GM23338 (cell line): ENCODE measurements at regions not wholly inside any gene's neighbourhood (a gene's known extent, or its start where the extent isn't known, plus 50 kb on each side); places are given as distances from the start of the nearest gene placed in this dataset.

Experiments
- ATAC-seq: fragments of 200-7000 bp; cut with Tn5 transposase; 3 replicates; pipeline ENCODE4 v1.9.1; 2020
- DNase-seq: peaks from one replicate; pipeline ENCODE4 v3.0.0-alpha.2; 2015; ENCODE audit warnings: low spot score
- H2AFZ ChIP-seq: fragments of 200-600 bp; sonication (generic); 2 replicates; pipeline ENCODE4 v1.8.0; 2016; ENCODE audit warnings: antibody characterized with exemption, mild to moderate bottlenecking, moderate library complexity
- H3F3A ChIP-seq: fragments of 200-600 bp; sonication (generic); replicated peaks from 2 replicates; pipeline ENCODE4 v1.8.0; 2017; ENCODE audit warnings: antibody characterized with exemption, mixed run types, low read depth
- H3K27ac ChIP-seq: fragments of 200-600 bp; sonication (generic); 2 replicates; pipeline ENCODE4 v1.6.1; 2016; ENCODE audit warnings: low read depth
- H3K27me3 ChIP-seq: fragments of 200-600 bp; sonication (generic); 2 replicates; pipeline ENCODE4 v1.8.0; 2016; ENCODE audit warnings: mild to moderate bottlenecking, mixed run types, moderate library complexity; ENCODE audit not compliant: insufficient read depth
- H3K36me3 ChIP-seq: fragments of 200-600 bp; sonication (generic); 2 replicates; pipeline ENCODE4 v1.8.0; 2016; ENCODE audit warnings: mild to moderate bottlenecking; ENCODE audit not compliant: insufficient read depth
- H3K4me1 ChIP-seq: fragments of 200-600 bp; sonication (generic); 2 replicates; pipeline ENCODE4 v1.8.0; 2016; ENCODE audit warnings: mild to moderate bottlenecking, moderate library complexity; ENCODE audit not compliant: insufficient read depth
- H3K4me2 ChIP-seq: fragments of 200-600 bp; sonication (generic); 2 replicates; pipeline ENCODE4 v1.7.1; 2017; ENCODE audit warnings: mixed run types
- H3K4me3 ChIP-seq: fragments of 200-600 bp; sonication (generic); 2 replicates; pipeline ENCODE4 v1.6.1; 2016; ENCODE audit warnings: mixed run types
- H3K79me2 ChIP-seq: fragments of 200-600 bp; sonication (generic); replicated peaks from 2 replicates; pipeline ENCODE4 v1.8.0; 2017; ENCODE audit warnings: mild to moderate bottlenecking; ENCODE audit not compliant: insufficient read depth
- H3K9me2 ChIP-seq: fragments of 200-600 bp; sonication (generic); 2 replicates; pipeline ENCODE4 v1.8.0; 2017; ENCODE audit not compliant: insufficient read depth
- H4K20me1 ChIP-seq: fragments of 200-600 bp; sonication (generic); replicated peaks from 2 replicates; pipeline ENCODE4 v1.8.0; 2017; ENCODE audit warnings: mild to moderate bottlenecking; ENCODE audit not compliant: insufficient read depth
- H3K27ac Mint-ChIP-seq: 2 replicates; pipeline ENCODE4 v1.8.0; 2020; ENCODE audit warnings: inconsistent platforms, mild to moderate bottlenecking, moderate library complexity, mixed read lengths
- H3K27me3 Mint-ChIP-seq: 3 replicates; pipeline ENCODE4 v1.8.0; 2022; ENCODE audit warnings: low read depth, mild to moderate bottlenecking, moderate library complexity, mixed read lengths, inconsistent platforms; ENCODE audit not compliant: insufficient read depth, poor library complexity
- H3K36me3 Mint-ChIP-seq: 3 replicates; pipeline ENCODE4 v1.8.0; 2021; ENCODE audit warnings: low read depth, mild to moderate bottlenecking, inconsistent platforms, moderate library complexity, mixed read lengths
- H3K4me1 Mint-ChIP-seq: 3 replicates; pipeline ENCODE4 v1.8.0; 2020; ENCODE audit warnings: mild to moderate bottlenecking, inconsistent platforms, mixed read lengths
- H3K4me3 Mint-ChIP-seq: 3 replicates; pipeline ENCODE4 v1.8.0; 2021; ENCODE audit warnings: moderate library complexity, mild to moderate bottlenecking, inconsistent platforms, mixed read lengths
- H3K9me3 Mint-ChIP-seq: 3 replicates; pipeline ENCODE4 v1.8.0; 2020; ENCODE audit warnings: moderate library complexity, mild to moderate bottlenecking, inconsistent platforms, mixed read lengths
- CREB1 ChIP-seq: fragments of 250-450 bp; sonication (Bioruptor Pico); IDR thresholded peaks from 2 replicates; pipeline ENCODE4 v1.5.0; 2020; ENCODE audit warnings: low read depth, mild to moderate bottlenecking, moderate library complexity
- ETS1 ChIP-seq: IDR thresholded peaks from 2 replicates; pipeline ENCODE4 v1.6.1; 2016; ENCODE audit warnings: antibody characterized with exemption
- EZH2 ChIP-seq: fragments of 200-600 bp; sonication (generic); IDR thresholded peaks from one replicate; pipeline ENCODE4 v1.8.0; 2017; ENCODE audit warnings: antibody characterized with exemption, mild to moderate bottlenecking, low read depth; ENCODE audit not compliant: unreplicated experiment
- EZH2phosphoT487 ChIP-seq: fragments of 200-600 bp; sonication (generic); IDR thresholded peaks from one replicate; pipeline ENCODE4 v1.8.1; 2018; ENCODE audit warnings: antibody characterized with exemption; ENCODE audit not compliant: unreplicated experiment
- JUNB ChIP-seq: IDR thresholded peaks from one replicate; pipeline ENCODE4 v1.6.1; 2016; ENCODE audit warnings: antibody characterized with exemption; ENCODE audit not compliant: unreplicated experiment
- NANOG ChIP-seq: IDR thresholded peaks from 2 replicates; pipeline ENCODE4 v1.6.1; 2016; ENCODE audit warnings: antibody characterized with exemption, borderline replicate concordance
- POLR2AphosphoS5 ChIP-seq: IDR thresholded peaks from 2 replicates; pipeline ENCODE4 v1.6.1; 2016; ENCODE audit warnings: antibody characterized with exemption, low read depth
- STAT1 ChIP-seq: IDR thresholded peaks from one replicate; pipeline ENCODE4 v1.6.1; 2016; ENCODE audit warnings: antibody characterized with exemption; ENCODE audit not compliant: unreplicated experiment
- ZNF114 ChIP-seq: fragments of 250-450 bp; sonication (Bioruptor Pico); IDR thresholded peaks from 2 replicates; pipeline ENCODE4 v1.5.0; 2020; ENCODE audit warnings: mild to moderate bottlenecking, moderate library complexity
- ZNF331 ChIP-seq: fragments of 250-450 bp; sonication (Bioruptor Pico); IDR thresholded peaks from 2 replicates; pipeline ENCODE4 v1.5.0; 2020; ENCODE audit warnings: low read depth, mild to moderate bottlenecking, moderate library complexity
- TF ChIP-seq, protein P1 (sequence below): fragments of 250-450 bp; sonication (Bioruptor Pico); IDR thresholded peaks from 2 replicates; pipeline ENCODE4 v1.5.0; 2020; ENCODE audit warnings: mild to moderate bottlenecking, moderate library complexity
- TF ChIP-seq, protein P2 (sequence below): IDR thresholded peaks from one replicate; pipeline ENCODE4 v1.6.1; 2018; ENCODE audit warnings: antibody characterized with exemption; ENCODE audit not compliant: unreplicated experiment
- TF ChIP-seq, protein P3 (sequence below), 2 experiments: fragments of 200-600 bp in 1 of 2; sonication (generic) in 1 of 2; conservative IDR thresholded peaks; 2 replicates each; pipeline versions ENCODE4 v1.5.1 to v1.6.1; 2016 to 2017; ENCODE audit warnings: antibody characterized with exemption in 2 of 2, low read depth in 2 of 2, mild to moderate bottlenecking in 2 of 2, moderate library complexity in 1 of 2

DNA sequence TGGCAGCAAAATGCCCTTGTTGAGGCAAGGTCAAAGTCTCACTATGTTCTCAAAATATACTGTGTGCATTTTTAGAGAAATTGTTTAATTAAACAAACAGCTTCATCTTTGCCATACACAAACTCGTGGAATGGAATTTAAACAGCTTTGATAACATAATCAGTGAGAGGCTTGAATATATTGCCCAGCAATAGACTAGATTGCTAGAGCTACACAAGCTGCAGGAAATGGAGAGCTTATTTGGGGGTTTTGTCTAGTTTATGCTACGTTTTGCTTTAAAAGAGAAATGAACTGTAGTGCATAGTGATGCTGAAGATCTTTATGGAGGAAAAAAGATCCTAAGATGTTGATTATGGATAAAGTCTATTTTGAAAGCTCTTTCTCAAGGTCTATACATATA is 166.8 kb upstream of the HMCN1 start:
- peaks cover 3% of the 10 kb centered on the region for H3K27me3 Mint-ChIP-seq
- no peak overlapping the region for H3K4me3 Mint-ChIP-seq
- H3K36me3 Mint-ChIP-seq = no peaks in the 10 kb centered on the region
- H3K9me3 Mint-ChIP-seq = no peaks in the 10 kb centered on the region
- H3F3A ChIP-seq = no peaks in the 10 kb centered on the region
- no peak for TF ChIP-seq EZH2phosphoT487
- TF ChIP-seq STAT1 = no peak
- no peak for TF ChIP-seq POLR2AphosphoS5
- TF ChIP-seq ZNF114 (CRISPR knock-in tag) = no peak
- TF ChIP-seq JUNB = no peak
- TF ChIP-seq, protein P1, sequence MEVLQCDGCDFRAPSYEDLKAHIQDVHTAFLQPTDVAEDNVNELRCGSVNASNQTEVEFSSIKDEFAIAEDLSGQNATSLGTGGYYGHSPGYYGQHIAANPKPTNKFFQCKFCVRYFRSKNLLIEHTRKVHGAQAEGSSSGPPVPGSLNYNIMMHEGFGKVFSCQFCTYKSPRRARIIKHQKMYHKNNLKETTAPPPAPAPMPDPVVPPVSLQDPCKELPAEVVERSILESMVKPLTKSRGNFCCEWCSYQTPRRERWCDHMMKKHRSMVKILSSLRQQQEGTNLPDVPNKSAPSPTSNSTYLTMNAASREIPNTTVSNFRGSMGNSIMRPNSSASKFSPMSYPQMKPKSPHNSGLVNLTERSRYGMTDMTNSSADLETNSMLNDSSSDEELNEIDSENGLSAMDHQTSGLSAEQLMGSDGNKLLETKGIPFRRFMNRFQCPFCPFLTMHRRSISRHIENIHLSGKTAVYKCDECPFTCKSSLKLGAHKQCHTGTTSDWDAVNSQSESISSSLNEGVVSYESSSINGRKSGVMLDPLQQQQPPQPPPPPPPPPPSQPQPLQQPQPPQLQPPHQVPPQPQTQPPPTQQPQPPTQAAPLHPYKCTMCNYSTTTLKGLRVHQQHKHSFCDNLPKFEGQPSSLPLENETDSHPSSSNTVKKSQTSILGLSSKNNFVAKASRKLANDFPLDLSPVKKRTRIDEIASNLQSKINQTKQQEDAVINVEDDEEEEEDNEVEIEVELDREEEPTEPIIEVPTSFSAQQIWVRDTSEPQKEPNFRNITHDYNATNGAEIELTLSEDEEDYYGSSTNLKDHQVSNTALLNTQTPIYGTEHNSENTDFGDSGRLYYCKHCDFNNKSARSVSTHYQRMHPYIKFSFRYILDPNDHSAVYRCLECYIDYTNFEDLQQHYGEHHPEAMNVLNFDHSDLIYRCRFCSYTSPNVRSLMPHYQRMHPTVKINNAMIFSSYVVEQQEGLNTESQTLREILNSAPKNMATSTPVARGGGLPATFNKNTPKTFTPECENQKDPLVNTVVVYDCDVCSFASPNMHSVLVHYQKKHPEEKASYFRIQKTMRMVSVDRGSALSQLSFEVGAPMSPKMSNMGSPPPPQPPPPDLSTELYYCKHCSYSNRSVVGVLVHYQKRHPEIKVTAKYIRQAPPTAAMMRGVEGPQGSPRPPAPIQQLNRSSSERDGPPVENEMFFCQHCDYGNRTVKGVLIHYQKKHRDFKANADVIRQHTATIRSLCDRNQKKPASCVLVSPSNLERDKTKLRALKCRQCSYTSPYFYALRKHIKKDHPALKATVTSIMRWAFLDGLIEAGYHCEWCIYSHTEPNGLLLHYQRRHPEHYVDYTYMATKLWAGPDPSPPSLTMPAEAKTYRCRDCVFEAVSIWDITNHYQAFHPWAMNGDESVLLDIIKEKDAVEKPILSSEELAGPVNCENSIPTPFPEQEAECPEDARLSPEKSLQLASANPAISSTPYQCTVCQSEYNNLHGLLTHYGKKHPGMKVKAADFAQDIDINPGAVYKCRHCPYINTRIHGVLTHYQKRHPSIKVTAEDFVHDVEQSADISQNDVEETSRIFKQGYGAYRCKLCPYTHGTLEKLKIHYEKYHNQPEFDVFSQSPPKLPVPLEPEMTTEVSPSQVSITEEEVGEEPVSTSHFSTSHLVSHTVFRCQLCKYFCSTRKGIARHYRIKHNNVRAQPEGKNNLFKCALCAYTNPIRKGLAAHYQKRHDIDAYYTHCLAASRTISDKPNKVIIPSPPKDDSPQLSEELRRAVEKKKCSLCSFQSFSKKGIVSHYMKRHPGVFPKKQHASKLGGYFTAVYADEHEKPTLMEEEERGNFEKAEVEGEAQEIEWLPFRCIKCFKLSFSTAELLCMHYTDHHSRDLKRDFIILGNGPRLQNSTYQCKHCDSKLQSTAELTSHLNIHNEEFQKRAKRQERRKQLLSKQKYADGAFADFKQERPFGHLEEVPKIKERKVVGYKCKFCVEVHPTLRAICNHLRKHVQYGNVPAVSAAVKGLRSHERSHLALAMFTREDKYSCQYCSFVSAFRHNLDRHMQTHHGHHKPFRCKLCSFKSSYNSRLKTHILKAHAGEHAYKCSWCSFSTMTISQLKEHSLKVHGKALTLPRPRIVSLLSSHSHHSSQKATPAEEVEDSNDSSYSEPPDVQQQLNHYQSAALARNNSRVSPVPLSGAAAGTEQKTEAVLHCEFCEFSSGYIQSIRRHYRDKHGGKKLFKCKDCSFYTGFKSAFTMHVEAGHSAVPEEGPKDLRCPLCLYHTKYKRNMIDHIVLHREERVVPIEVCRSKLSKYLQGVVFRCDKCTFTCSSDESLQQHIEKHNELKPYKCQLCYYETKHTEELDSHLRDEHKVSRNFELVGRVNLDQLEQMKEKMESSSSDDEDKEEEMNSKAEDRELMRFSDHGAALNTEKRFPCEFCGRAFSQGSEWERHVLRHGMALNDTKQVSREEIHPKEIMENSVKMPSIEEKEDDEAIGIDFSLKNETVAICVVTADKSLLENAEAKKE (CRISPR knock-in tag) = no peak
- no peak for TF ChIP-seq ETS1
- no peak for TF ChIP-seq ZNF331
- no peak for TF ChIP-seq CREB1 (CRISPR knock-in tag)
- TF ChIP-seq EZH2 = no peak
- TF ChIP-seq NANOG = no peak
- TF ChIP-seq, protein P2, sequence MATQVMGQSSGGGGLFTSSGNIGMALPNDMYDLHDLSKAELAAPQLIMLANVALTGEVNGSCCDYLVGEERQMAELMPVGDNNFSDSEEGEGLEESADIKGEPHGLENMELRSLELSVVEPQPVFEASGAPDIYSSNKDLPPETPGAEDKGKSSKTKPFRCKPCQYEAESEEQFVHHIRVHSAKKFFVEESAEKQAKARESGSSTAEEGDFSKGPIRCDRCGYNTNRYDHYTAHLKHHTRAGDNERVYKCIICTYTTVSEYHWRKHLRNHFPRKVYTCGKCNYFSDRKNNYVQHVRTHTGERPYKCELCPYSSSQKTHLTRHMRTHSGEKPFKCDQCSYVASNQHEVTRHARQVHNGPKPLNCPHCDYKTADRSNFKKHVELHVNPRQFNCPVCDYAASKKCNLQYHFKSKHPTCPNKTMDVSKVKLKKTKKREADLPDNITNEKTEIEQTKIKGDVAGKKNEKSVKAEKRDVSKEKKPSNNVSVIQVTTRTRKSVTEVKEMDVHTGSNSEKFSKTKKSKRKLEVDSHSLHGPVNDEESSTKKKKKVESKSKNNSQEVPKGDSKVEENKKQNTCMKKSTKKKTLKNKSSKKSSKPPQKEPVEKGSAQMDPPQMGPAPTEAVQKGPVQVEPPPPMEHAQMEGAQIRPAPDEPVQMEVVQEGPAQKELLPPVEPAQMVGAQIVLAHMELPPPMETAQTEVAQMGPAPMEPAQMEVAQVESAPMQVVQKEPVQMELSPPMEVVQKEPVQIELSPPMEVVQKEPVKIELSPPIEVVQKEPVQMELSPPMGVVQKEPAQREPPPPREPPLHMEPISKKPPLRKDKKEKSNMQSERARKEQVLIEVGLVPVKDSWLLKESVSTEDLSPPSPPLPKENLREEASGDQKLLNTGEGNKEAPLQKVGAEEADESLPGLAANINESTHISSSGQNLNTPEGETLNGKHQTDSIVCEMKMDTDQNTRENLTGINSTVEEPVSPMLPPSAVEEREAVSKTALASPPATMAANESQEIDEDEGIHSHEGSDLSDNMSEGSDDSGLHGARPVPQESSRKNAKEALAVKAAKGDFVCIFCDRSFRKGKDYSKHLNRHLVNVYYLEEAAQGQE = no peak
- TF ChIP-seq, protein P3, sequence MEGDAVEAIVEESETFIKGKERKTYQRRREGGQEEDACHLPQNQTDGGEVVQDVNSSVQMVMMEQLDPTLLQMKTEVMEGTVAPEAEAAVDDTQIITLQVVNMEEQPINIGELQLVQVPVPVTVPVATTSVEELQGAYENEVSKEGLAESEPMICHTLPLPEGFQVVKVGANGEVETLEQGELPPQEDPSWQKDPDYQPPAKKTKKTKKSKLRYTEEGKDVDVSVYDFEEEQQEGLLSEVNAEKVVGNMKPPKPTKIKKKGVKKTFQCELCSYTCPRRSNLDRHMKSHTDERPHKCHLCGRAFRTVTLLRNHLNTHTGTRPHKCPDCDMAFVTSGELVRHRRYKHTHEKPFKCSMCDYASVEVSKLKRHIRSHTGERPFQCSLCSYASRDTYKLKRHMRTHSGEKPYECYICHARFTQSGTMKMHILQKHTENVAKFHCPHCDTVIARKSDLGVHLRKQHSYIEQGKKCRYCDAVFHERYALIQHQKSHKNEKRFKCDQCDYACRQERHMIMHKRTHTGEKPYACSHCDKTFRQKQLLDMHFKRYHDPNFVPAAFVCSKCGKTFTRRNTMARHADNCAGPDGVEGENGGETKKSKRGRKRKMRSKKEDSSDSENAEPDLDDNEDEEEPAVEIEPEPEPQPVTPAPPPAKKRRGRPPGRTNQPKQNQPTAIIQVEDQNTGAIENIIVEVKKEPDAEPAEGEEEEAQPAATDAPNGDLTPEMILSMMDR (conservative IDR thresholded peaks at IDR 0.05; ENCODE audit: low read depth in 2 of 2) = no peak
- H3K27ac Mint-ChIP-seq = no peak overlapping the region
- H4K20me1 ChIP-seq = no peaks in the 10 kb centered on the region
- H2AFZ ChIP-seq = no peak overlapping the region
- no peak overlapping the region for H3K4me3 ChIP-seq
- no peaks in the 10 kb centered on the region for H3K36me3 ChIP-seq
- H3K4me1 ChIP-seq = no peaks in the 10 kb centered on the region
- ATAC-seq (no peak), DNase-seq (no peak)
- H3K9me2 ChIP-seq = peaks cover 4% of the 10 kb centered on the region
- H3K27ac ChIP-seq = no peak overlapping the region
- H3K79me2 ChIP-seq = no peaks in the 10 kb centered on the region
- H3K27me3 ChIP-seq = no peaks in the 10 kb centered on the region
- H3K4me1 Mint-ChIP-seq = 0 out of 3 replicates have a peak, but pooled peaks cover 3% of the 10 kb centered on the region
- H3K4me2 ChIP-seq = no peak overlapping the region
